Spleen (tissue), 7 donors: ENCODE measurements at regions not wholly inside any gene's neighbourhood (a gene's known extent, or its start where the extent isn't known, plus 50 kb on each side); places are given as distances from the start of the nearest gene placed in this dataset.

Experiments used
- CTCF ChIP-seq, 11 experiments: fragments of 200-600 bp in 7 of 11; fragments of 450-650 bp in 4 of 11; sonication (generic) in 4 of 11; IDR thresholded peaks in 8 of 11; conservative IDR thresholded peaks in 3 of 11; 1 replicate in 7 of 11; 2 replicates in 4 of 11; pipeline versions ENCODE4 v1.4.0 to v1.8.0; 2016 to 2021; ENCODE audit warnings: antibody characterized with exemption in 11 of 11, inconsistent platforms in 4 of 11, mild to moderate bottlenecking in 1 of 11
- POLR2AphosphoS5 ChIP-seq, 3 donors: sonication (generic); formaldehyde crosslinking; IDR thresholded peaks; one replicate each; pipeline ENCODE4 v1.5.1; 2017; ENCODE audit warnings: antibody characterized with exemption in 3 of 3
- donor health status: DM: no; HTN: no; CAD: no; lungs with moderate emphysema.
- donor health status: DM: no; HTN: no; CAD: no.
- donor health status: DM: no; HTN: no; CAD: no.

- no peak for TF ChIP-seq CTCF (IDR thresholded peaks at IDR 0.05 in 8 of 11, conservative IDR thresholded peaks at IDR 0.05 in 3 of 11)
- no peak for TF ChIP-seq POLR2AphosphoS5 (IDR thresholded peaks at IDR 0.05)
Observed at GRCh38 chr1:217363319-217363718, 267.6 kb downstream of the GPATCH2 start.
